HEK293 (cell line): ENCODE measurements at regions not wholly inside any gene's neighbourhood (a gene's known extent, or its start where the extent isn't known, plus 50 kb on each side); places are given as distances from the start of the nearest gene placed in this dataset.

Source experiments
- CTCF ChIA-PET: fragments of 350-600 bp; formaldehyde crosslinking; extraction: SDS; loops from one replicate; lab custom pipeline; 2021; ENCODE audit warnings: antibody characterized with exemption; lab: Yijun Ruan, JAX
- POLR2A ChIA-PET: fragments of 300-600 bp; formaldehyde crosslinking; extraction: SDS; loops from one replicate; lab custom pipeline; 2020; ENCODE audit warnings: antibody characterized with exemption, inconsistent platforms; lab: Yijun Ruan, JAX
- H3K27ac ChIP-seq: fragments of 200-500 bp; sonication (Bioruptor generic); 2 replicates; pipeline ENCODE4 v1.5.1; 2014; ENCODE audit warnings: low read depth, low read length, control low read depth, inconsistent platforms; ENCODE audit errors: extremely low read depth
- H3K36me3 ChIP-seq, 2 experiments: fragments of 200-500 bp in 1 of 2; sonication (Bioruptor generic) in 1 of 2; 1 replicate in 1 of 2; 2 replicates in 1 of 2; pipeline ENCODE4 v1.5.1; 2014 to 2017; ENCODE audit warnings: inconsistent platforms in 2 of 2, low read length in 2 of 2; ENCODE audit not compliant: control insufficient read depth in 2 of 2, insufficient read depth in 1 of 2
- H3K4me1 ChIP-seq: fragments of 200-500 bp; sonication (Bioruptor generic); 2 replicates; pipeline ENCODE4 v1.5.1; 2014; ENCODE audit warnings: mild to moderate bottlenecking, low read length, inconsistent platforms; ENCODE audit not compliant: control insufficient read depth, insufficient read depth
- H3K4me3 ChIP-seq: 2 replicates; pipeline ENCODE4 v1.5.1; 2011; ENCODE audit warnings: low read depth, mild to moderate bottlenecking, control low read depth, low read length, moderate library complexity
- H3K9me3 ChIP-seq: fragments of 200-500 bp; sonication (Bioruptor generic); 2 replicates; pipeline ENCODE4 v1.5.1; 2014; ENCODE audit warnings: low read depth, low read length, inconsistent platforms; ENCODE audit not compliant: control insufficient read depth, insufficient read depth
- OVOL3 ChIP-seq: fragments of 450-650 bp; formaldehyde crosslinking; IDR thresholded peaks from 2 replicates; pipeline ENCODE4 v1.5.1; 2016; ENCODE audit warnings: missing biosample characterization, missing genetic modification characterization
- SCRT2 ChIP-seq: fragments of 450-650 bp; formaldehyde crosslinking; IDR thresholded peaks from 2 replicates; pipeline ENCODE4 v1.5.1; 2016; ENCODE audit warnings: missing biosample characterization, missing genetic modification characterization
- TRIM28 ChIP-seq: IDR thresholded peaks from 2 replicates; pipeline ENCODE4 v1.6.1; 2011; ENCODE audit warnings: low read length, control low read depth, borderline replicate concordance
- ZFP3 ChIP-seq: fragments of 450-650 bp; formaldehyde crosslinking; IDR thresholded peaks from 2 replicates; pipeline ENCODE4 v1.5.1; 2016; ENCODE audit warnings: low read depth, missing biosample characterization, missing genetic modification characterization
- ZNF121 ChIP-seq: fragments of 450-650 bp; formaldehyde crosslinking; IDR thresholded peaks from 2 replicates; pipeline ENCODE4 v1.5.1; 2016; ENCODE audit warnings: missing biosample characterization, missing genetic modification characterization
- ZNF19 ChIP-seq: fragments of 450-650 bp; formaldehyde crosslinking; IDR thresholded peaks from 2 replicates; pipeline ENCODE4; 2016; ENCODE audit warnings: missing biosample characterization, missing genetic modification characterization, low read depth
- ZNF274 ChIP-seq, 2 experiments: fragments of 200-500 bp in 1 of 2; fragments of 450-650 bp in 1 of 2; sonication (Bioruptor generic) in 1 of 2; formaldehyde crosslinking in 1 of 2; IDR thresholded peaks; 2 replicates each; pipeline versions ENCODE4 v1.5.1 to v1.6.1; 2014 to 2016; ENCODE audit warnings: borderline replicate concordance in 1 of 2, inconsistent platforms in 1 of 2, low read length in 1 of 2, missing biosample characterization in 1 of 2, missing genetic modification characterization in 1 of 2
- ZNF335 ChIP-seq: fragments of 450-650 bp; formaldehyde crosslinking; conservative IDR thresholded peaks from 2 replicates; pipeline ENCODE4 v1.5.1; 2016; ENCODE audit warnings: missing biosample characterization, missing genetic modification characterization
- ZNF777 ChIP-seq: fragments of 450-650 bp; formaldehyde crosslinking; IDR thresholded peaks from 2 replicates; pipeline ENCODE4 v1.5.1; 2017; ENCODE audit warnings: missing biosample characterization, missing genetic modification characterization, borderline replicate concordance
- ZNF791 ChIP-seq: fragments of 450-650 bp; formaldehyde crosslinking; IDR thresholded peaks from 2 replicates; pipeline ENCODE4 v1.5.1; 2016; ENCODE audit warnings: missing biosample characterization, missing genetic modification characterization
- ZSCAN16 ChIP-seq: fragments of 450-650 bp; formaldehyde crosslinking; IDR thresholded peaks from 2 replicates; pipeline ENCODE4 v1.5.1; 2016; ENCODE audit warnings: missing biosample characterization, missing genetic modification characterization
- TF ChIP-seq, protein P1 (sequence below): fragments of 450-650 bp; formaldehyde crosslinking; IDR thresholded peaks from 2 replicates; pipeline ENCODE4 v1.5.1; 2016; ENCODE audit warnings: missing biosample characterization, missing genetic modification characterization
- TF ChIP-seq, protein P2 (sequence below): fragments of 450-650 bp; formaldehyde crosslinking; conservative IDR thresholded peaks from 2 replicates; pipeline ENCODE4 v1.5.1; 2016; ENCODE audit warnings: low read depth, missing biosample characterization, missing genetic modification characterization
- TF ChIP-seq, protein P3 (sequence below): fragments of 450-650 bp; formaldehyde crosslinking; IDR thresholded peaks from 2 replicates; pipeline ENCODE4 v1.5.1; 2017; ENCODE audit warnings: missing biosample characterization, missing genetic modification characterization
- TF ChIP-seq, protein P4 (sequence below): fragments of 450-650 bp; formaldehyde crosslinking; IDR thresholded peaks from 2 replicates; pipeline ENCODE4 v1.5.1; 2016; ENCODE audit warnings: missing biosample characterization, missing genetic modification characterization
- TF ChIP-seq, protein P5 (sequence below): fragments of 450-650 bp; formaldehyde crosslinking; IDR thresholded peaks from 2 replicates; pipeline ENCODE4 v1.5.1; 2017; ENCODE audit warnings: missing biosample characterization, missing genetic modification characterization

DNA sequence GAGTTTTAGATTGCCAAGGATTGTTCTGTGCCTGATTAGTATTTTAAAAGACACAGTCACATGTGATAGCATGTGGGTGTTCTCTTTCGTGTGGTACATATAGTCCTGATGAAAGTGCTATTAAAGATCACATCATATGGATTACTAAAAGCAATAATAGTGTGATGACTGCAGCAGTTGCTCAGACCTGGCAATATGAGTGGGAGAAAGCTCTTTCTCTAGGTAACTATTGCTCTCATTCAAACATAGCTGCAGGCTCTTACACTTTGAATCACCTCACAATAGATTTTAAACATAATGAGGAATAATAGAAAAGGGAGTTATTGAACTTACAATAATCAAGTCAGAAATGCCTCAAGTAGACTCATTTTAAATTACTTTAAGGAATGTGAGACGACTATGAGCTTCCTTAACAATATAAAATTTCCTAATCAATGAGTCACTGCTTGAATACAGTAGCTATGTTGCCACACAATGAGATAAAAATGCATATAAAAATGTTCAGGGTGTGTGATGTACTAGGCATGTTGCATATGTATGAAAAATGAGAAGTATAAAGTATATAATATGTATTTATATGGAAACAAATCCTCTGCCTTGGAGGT is 452.1 kb downstream of the TMX3 start:
- Histone ChIP-seq H3K9me3 (no peaks in the 10 kb centered on the region), H3K4me3 (no peak overlapping the region), H3K4me1 (no peaks in the 10 kb centered on the region), H3K27ac (no peak overlapping the region), H3K36me3 (no peaks in the 10 kb centered on the region)
- TF ChIP-seq OVOL3 (tag by site-specific recombination) (no peak), ZNF19 (no peak), ZNF791 (tag by site-specific recombination) (no peak), ZFP3 (tag by site-specific recombination) (no peak), ZNF777 (tag by site-specific recombination) (no peak), SCRT2 (no peak), ZSCAN16 (tag by site-specific recombination) (no peak), ZNF274 (IDR thresholded peaks at IDR 0.05; ENCODE audit: low read length) (no peak), ZNF274 (tag by site-specific recombination; IDR thresholded peaks at IDR 0.05; ENCODE audit: borderline replicate concordance) (no peak), TRIM28 (no peak), ZNF121 (tag by site-specific recombination) (no peak), ZNF335 (tag by site-specific recombination) (no peak)
- TF ChIP-seq, protein P1, sequence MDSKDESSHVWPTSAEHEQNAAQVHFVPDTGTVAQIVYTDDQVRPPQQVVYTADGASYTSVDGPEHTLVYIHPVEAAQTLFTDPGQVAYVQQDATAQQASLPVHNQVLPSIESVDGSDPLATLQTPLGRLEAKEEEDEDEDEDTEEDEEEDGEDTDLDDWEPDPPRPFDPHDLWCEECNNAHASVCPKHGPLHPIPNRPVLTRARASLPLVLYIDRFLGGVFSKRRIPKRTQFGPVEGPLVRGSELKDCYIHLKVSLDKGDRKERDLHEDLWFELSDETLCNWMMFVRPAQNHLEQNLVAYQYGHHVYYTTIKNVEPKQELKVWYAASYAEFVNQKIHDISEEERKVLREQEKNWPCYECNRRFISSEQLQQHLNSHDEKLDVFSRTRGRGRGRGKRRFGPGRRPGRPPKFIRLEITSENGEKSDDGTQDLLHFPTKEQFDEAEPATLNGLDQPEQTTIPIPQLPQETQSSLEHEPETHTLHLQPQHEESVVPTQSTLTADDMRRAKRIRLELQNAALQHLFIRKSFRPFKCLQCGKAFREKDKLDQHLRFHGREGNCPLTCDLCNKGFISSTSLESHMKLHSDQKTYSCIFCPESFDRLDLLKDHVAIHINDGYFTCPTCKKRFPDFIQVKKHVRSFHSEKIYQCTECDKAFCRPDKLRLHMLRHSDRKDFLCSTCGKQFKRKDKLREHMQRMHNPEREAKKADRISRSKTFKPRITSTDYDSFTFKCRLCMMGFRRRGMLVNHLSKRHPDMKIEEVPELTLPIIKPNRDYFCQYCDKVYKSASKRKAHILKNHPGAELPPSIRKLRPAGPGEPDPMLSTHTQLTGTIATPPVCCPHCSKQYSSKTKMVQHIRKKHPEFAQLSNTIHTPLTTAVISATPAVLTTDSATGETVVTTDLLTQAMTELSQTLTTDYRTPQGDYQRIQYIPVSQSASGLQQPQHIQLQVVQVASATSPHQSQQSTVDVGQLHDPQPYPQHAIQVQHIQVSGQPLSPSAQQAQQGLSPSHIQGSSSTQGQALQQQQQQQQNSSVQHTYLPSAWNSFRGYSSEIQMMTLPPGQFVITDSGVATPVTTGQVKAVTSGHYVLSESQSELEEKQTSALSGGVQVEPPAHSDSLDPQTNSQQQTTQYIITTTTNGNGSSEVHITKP (tag by site-specific recombination), result no peak
- TF ChIP-seq, protein P2, sequence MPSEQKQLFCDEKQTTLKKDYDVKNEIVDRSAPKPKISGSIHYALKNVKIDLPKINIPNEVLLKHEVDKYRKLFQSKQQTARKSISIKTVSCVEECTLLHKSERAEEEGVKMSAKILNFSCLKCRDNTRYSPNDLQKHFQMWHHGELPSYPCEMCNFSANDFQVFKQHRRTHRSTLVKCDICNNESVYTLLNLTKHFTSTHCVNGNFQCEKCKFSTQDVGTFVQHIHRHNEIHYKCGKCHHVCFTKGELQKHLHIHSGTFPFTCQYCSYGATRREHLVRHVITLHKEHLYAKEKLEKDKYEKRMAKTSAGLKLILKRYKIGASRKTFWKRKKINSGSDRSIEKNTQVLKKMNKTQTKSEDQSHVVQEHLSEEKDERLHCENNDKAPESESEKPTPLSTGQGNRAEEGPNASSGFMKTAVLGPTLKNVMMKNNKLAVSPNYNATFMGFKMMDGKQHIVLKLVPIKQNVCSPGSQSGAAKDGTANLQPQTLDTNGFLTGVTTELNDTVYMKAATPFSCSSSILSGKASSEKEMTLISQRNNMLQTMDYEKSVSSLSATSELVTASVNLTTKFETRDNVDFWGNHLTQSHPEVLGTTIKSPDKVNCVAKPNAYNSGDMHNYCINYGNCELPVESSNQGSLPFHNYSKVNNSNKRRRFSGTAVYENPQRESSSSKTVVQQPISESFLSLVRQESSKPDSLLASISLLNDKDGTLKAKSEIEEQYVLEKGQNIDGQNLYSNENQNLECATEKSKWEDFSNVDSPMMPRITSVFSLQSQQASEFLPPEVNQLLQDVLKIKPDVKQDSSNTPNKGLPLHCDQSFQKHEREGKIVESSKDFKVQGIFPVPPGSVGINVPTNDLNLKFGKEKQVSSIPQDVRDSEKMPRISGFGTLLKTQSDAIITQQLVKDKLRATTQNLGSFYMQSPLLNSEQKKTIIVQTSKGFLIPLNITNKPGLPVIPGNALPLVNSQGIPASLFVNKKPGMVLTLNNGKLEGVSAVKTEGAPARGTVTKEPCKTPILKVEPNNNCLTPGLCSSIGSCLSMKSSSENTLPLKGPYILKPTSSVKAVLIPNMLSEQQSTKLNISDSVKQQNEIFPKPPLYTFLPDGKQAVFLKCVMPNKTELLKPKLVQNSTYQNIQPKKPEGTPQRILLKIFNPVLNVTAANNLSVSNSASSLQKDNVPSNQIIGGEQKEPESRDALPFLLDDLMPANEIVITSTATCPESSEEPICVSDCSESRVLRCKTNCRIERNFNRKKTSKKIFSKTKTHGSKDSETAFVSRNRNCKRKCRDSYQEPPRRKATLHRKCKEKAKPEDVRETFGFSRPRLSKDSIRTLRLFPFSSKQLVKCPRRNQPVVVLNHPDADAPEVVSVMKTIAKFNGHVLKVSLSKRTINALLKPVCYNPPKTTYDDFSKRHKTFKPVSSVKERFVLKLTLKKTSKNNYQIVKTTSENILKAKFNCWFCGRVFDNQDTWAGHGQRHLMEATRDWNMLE (tag by site-specific recombination), result no peak
- TF ChIP-seq, protein P3, sequence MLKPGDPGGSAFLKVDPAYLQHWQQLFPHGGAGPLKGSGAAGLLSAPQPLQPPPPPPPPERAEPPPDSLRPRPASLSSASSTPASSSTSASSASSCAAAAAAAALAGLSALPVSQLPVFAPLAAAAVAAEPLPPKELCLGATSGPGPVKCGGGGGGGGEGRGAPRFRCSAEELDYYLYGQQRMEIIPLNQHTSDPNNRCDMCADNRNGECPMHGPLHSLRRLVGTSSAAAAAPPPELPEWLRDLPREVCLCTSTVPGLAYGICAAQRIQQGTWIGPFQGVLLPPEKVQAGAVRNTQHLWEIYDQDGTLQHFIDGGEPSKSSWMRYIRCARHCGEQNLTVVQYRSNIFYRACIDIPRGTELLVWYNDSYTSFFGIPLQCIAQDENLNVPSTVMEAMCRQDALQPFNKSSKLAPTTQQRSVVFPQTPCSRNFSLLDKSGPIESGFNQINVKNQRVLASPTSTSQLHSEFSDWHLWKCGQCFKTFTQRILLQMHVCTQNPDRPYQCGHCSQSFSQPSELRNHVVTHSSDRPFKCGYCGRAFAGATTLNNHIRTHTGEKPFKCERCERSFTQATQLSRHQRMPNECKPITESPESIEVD (tag by site-specific recombination), result no peak
- TF ChIP-seq, protein P4, sequence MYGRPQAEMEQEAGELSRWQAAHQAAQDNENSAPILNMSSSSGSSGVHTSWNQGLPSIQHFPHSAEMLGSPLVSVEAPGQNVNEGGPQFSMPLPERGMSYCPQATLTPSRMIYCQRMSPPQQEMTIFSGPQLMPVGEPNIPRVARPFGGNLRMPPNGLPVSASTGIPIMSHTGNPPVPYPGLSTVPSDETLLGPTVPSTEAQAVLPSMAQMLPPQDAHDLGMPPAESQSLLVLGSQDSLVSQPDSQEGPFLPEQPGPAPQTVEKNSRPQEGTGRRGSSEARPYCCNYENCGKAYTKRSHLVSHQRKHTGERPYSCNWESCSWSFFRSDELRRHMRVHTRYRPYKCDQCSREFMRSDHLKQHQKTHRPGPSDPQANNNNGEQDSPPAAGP, result no peak
- TF ChIP-seq, protein P5, sequence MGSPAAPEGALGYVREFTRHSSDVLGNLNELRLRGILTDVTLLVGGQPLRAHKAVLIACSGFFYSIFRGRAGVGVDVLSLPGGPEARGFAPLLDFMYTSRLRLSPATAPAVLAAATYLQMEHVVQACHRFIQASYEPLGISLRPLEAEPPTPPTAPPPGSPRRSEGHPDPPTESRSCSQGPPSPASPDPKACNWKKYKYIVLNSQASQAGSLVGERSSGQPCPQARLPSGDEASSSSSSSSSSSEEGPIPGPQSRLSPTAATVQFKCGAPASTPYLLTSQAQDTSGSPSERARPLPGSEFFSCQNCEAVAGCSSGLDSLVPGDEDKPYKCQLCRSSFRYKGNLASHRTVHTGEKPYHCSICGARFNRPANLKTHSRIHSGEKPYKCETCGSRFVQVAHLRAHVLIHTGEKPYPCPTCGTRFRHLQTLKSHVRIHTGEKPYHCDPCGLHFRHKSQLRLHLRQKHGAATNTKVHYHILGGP (tag by site-specific recombination), result no peak
- CTCF ChIA-PET, result no interaction called here
- POLR2A ChIA-PET, result no interaction called here
